GM18867 (cell line): ENCODE measurements at regions not wholly inside any gene's neighbourhood (a gene's known extent, or its start where the extent isn't known, plus 50 kb on each side); places are given as distances from the start of the nearest gene placed in this dataset.

Experiments used
- ATAC-seq: cut with Tn5 transposase; IDR thresholded peaks from one replicate; pipeline ENCODE4 v1.9.1; 2021; ENCODE audit warnings: mild to moderate bottlenecking, moderate library complexity; ENCODE audit not compliant: unreplicated experiment

- no peak for ATAC-seq
Observed at GRCh38 chr20:52787216-52787615, 184.9 kb upstream of the TSHZ2 start.

- no peak for ATAC-seq
Observed at GRCh38 chr20:52785679-52786078, 186.5 kb upstream of the TSHZ2 start.

DNA sequence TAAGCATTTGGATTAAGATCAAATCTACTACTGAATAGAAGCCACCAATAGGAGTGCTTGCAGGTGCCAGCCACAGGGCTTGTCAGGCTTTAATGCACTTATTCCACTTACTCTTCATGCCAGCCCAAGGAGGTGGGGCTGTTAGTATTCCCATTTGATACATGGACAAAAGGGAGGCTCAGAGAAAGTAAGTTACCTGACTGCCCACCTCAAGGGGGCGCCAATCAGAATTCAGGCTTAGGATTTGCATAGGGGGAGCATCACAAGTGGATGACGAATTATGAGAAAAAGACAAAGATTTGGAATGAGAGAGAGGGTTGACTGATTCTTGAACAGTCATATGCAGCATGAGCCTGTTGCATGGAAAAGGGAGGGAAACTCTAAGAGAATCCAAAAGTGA is 188.4 kb upstream of the TSHZ2 start:
- no peak for ATAC-seq

DNA sequence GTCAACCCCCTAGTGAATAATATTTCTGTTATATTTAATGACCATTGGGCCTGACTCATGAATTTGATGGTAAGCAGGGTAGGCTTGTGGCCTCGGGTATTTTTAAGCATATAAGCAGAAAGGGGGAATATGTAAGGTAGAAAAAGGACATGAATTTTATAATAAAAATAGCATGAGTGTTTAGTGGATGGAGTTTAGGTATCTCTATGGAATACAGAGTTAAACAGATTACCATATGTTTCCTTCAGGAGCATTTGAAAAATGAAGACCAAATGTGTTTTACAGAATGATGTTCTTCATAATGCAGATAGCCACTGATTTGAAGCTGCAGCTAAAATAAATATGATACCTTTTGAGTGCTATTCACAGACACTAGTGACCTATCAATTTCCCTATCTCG is 191.7 kb upstream of the TSHZ2 start:
- ATAC-seq, result no peak

DNA sequence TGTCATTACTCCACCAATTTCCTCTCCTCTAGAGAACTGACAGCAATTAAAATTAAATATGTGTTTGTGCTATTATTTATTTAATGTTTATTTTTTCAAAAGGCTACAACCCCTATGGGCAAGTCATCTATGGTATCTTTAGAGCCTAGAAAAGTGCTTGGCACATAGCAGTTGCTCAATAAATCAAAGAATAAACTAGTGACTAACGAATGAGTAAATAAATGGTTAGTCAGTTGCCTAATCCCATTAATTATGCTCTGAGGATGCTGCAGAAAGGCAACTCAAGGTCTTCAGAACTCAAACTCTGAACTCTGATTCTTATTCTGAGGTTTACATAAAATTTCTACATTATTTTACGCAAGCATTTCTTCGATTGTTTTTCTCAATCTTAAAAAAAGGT is 193.0 kb upstream of the TSHZ2 start:
- no peak for ATAC-seq

DNA sequence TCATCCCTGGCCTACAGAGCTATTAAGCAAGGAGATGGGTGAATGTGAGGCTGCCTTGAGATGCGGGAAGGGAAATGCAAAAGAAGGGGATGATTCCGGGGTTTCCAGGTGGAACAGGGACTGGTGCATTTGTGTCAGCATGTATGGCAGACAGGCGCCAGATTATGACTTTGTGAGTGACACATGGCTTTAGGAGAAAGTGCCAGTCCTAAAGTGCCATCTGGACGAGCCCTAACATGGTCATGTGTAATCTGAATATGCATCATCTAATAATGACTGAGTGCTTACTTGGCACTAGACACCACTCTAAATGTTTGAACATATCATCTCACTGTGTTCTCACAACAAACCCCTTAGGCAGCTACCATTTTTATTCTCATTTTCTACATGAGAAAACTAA is 195.0 kb upstream of the TSHZ2 start:
- no peak for ATAC-seq

- ATAC-seq, result no peak
Observed at GRCh38 chr20:52775786-52776185, 196.4 kb upstream of the TSHZ2 start.

GRCh38 chr20:52768694-52769093 is 203.5 kb upstream of the TSHZ2 start:
- ATAC-seq, result no peak

DNA sequence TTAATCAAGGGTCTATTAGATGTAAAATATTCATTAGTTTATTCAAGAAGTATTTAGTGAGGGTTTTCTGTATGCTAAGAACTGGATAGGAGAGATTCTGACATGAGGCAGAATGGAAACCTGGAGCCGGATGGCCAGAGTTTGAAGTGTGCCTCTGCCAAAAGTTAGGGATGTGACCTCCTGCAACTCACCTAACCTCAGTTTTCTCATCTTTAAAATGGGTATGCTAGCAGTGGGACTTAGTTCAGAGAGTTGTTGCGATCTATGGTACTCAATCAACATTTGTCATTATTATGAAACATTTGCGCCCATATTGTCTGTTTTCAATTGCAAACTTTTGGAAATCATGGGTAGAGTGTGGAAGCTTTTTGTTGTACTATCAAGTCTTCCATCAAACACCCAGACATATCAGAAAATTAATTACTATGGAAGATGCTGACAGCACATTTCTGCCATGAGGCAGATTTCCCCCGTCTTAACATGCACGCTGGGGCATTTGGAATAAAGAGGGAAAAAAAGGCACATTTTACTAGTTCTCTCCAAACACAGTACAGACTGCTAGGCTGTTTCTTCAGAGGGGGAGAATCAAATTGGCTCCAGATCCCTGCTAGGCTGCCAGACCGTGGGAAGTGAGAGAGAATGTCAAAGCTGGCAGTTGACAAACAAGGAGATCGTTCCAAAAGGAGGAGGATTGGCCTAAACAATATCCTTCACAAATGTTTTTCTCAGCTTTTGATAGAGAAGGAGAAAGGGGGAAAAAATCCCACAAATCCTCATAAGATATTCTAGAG is 205.3 kb upstream of the TSHZ2 start:
- no peak for ATAC-seq

- ATAC-seq, result no peak
Observed at GRCh38 chr20:52763321-52763853, 208.8 kb upstream of the TSHZ2 start.

DNA sequence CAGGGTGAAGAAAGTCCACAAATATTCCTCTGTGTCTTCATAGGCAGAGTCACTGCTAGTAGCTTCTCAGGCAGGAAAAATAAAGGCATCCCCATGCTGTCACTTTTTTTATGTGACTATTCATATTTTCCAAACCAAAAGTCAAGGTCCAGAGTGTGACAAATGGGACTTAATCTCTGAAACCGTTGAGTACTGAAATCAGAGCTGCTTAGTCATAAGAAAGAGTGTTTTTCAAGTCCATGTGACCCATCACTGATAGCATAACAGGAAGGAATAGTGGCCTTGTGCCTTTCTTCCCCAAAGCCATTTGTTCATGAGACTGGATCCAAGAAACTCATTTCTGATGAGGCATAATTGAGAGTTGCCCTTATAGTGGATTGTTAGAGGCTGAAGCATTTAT is 210.3 kb upstream of the TSHZ2 start:
- no peak for ATAC-seq

GRCh38 chr20:52760791-52761190 is 211.4 kb upstream of the TSHZ2 start:
- ATAC-seq, result no peak

GRCh38 chr20:52757411-52757810 is 214.7 kb upstream of the TSHZ2 start:
- no peak for ATAC-seq

- ATAC-seq, result no peak
Observed at GRCh38 chr20:52755744-52756143, 216.4 kb upstream of the TSHZ2 start.

- ATAC-seq, result no peak
Observed at GRCh38 chr20:52754366-52754765, 217.8 kb upstream of the TSHZ2 start.

DNA sequence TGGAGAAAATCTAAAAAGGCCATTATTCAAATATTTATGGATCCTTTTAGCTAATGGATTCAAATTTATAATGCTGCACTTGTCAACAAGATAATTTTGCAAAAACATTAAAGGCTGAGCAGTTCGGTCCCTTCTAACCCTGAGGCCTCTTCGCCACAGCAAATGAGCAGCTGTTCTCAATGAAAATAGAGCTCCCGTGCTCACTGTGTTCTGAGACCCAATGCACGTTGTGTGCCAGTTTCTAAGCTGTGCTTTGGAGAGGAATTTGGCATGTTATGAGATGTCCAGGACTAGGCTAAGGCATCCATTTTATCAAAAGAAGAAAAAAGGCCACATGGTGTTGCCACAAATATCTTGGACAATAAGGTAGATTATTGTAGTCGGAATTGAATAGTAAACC is 220.1 kb upstream of the TSHZ2 start:
- ATAC-seq, result no peak

GRCh38 chr20:52751571-52751970 is 220.6 kb upstream of the TSHZ2 start:
- ATAC-seq, result no peak

DNA sequence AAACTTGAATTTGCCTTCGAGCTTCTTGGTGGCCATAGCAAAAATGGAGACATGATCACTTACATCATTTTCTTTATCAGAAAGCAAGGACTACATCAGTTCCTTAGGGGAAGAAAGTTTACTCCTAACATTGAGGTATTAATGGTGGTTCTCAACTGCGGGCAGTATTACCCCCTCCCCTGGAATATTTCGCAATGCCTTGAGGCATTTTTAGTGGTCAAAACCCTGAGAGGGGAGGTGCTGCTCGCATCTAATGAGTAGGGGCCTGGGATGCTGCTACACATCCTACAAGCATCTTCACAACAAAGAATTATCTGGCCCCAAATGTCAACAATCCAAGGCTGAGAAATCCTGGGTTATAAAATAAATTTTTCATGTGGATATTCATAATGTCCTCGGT is 222.2 kb upstream of the TSHZ2 start:
- ATAC-seq, result no peak

- no peak for ATAC-seq
Observed at GRCh38 chr20:52748990-52749389, 223.2 kb upstream of the TSHZ2 start.

DNA sequence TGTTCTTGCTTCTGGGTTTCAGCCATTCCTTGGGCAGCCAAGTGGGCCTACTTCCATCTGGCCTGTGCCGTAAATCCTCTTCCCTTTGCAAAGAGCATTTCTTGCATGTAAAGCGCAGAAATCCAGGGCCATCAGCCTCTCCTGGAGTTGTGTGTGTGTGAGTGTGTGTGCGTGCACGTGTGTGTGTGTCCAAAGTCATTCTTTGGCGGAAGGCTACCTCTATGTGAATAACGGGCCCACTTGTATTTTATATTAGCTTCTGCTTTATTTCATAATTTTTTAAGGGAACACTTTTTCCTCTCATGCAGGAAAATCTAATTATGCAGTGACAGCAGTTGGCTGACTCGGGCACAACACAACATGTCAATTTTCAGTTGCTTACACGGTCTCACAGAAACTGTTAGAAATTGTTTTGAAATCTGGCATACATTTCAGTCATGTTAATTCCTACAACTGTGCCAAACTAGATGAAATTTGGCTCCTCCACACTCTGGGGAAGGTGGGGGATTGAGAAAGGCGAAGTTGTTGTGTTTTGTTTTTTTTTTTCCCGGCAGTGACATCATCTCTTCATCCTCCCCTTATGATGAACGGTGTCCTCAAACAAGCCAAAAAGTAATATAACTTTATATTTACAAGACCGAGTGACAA is 223.7 kb upstream of the TSHZ2 start:
- no peak for ATAC-seq

GRCh38 chr20:52747845-52748284 is 224.3 kb upstream of the TSHZ2 start:
- no peak for ATAC-seq

DNA sequence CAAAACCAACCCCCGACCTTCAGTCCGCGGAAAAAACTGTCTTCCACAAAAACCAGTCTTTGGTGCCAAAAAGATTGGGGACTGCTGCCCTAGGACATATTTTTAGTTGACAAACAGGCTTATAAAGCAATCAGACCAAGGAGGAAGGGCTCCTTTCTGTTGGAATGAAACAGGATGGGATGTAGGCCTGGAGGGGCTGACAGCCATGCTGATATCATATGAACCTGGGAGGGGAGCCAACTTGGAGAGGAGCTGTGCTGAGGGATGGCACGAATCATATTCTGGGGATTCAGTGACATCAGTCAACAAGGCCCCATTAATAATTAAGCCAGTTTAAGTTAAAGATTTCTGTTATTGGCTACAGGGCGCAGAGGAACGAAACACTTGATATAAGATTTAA is 225.4 kb upstream of the TSHZ2 start:
- no peak for ATAC-seq
